Stimulated activated effector memory CD8-positive, alpha-beta T cell treated with anti-CD3 and anti-CD28 coated beads, Interleukin-12 subunit alpha, Interleukin-12 subunit beta, amount 100 ng/mL, for 72 hours (primary cell): ENCODE measurements at regions not wholly inside any gene's neighbourhood (a gene's known extent, or its start where the extent isn't known, plus 50 kb on each side); places are given as distances from the start of the nearest gene placed in this dataset.
"Not testable (repeated sequence)": the region's sequence is repeated elsewhere in the genome, so short reads cannot be mapped to it uniquely, and the experiment has no call there.

Experiments used
- ATAC-seq: fragments of 150-1000 bp; cut with Tn5 transposase; 2 replicates; pipeline ENCODE4 v1.10.0; 2021
- DNase-seq, 2 donors: peaks; one replicate each; pipeline ENCODE4 v3.0.0; 2021 to 2022; ENCODE audit warnings: low spot score in 2 of 2
- H3K27ac Mint-ChIP-seq: one replicate; pipeline ENCODE4 v1.8.0; 2022; ENCODE audit warnings: mild to moderate bottlenecking, mixed read lengths
- H3K36me3 Mint-ChIP-seq: one replicate; pipeline ENCODE4 v1.8.0; 2022; ENCODE audit warnings: mild to moderate bottlenecking, mixed read lengths
- H3K4me1 Mint-ChIP-seq: one replicate; pipeline ENCODE4 v1.8.0; 2022; ENCODE audit warnings: mixed read lengths
- H3K4me3 Mint-ChIP-seq: one replicate; pipeline ENCODE4 v1.8.0; 2022; ENCODE audit warnings: mild to moderate bottlenecking, mixed read lengths
- H3K9me3 Mint-ChIP-seq: one replicate; pipeline ENCODE4 v1.8.0; 2022; ENCODE audit warnings: mixed read lengths

DNA sequence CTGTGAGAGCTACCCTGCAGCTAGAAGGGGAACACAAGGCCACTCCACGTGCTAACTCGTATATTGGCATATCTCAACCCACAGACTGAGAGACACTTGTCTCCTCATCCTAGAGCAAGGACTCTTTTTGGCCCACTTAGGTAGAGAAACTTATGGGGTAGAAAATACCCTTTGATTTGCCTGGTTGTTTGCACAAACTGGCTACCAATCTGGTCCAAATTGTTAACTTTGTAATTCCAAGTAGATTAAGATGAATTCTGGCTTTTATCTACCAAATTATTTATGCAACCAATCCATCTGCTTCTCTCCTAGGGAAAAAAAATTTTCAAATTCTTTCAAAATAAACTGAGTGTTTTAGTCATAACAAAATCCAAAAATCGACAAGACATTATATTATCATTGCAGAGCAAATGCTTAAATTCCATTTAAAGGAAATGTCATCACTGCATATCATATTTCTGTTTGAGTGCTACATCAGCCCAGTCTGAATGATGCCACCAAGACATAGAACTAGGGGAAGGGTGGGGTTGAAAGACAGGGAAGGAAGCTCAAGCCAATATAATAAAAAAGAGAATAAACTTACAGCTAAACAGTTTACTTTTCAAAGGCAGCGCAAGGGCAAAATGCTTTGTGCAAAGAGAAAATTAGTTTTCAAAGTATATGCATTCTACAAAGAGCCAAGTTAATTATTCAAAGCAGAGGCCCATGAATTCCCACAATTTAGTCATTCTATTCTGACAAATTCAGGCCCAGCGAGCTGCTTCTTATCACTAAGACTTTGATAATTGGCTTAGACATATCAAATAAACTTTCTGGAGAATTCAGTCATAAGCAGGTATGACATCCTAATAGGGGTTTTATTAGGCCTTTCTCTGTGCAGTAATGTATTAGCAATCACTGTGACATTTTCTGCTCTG, 198.0 kb downstream of the CAAP1 start:
- H3K4me3 Mint-ChIP-seq: no peak overlapping the region
- DNase-seq (no peak), ATAC-seq (no peak)
- no peaks in the 10 kb centered on the region for H3K4me1 Mint-ChIP-seq
- H3K27ac Mint-ChIP-seq: no peak overlapping the region
- H3K9me3 Mint-ChIP-seq: peaks cover 5% of the 10 kb centered on the region
- no peaks in the 10 kb centered on the region for H3K36me3 Mint-ChIP-seq

DNA sequence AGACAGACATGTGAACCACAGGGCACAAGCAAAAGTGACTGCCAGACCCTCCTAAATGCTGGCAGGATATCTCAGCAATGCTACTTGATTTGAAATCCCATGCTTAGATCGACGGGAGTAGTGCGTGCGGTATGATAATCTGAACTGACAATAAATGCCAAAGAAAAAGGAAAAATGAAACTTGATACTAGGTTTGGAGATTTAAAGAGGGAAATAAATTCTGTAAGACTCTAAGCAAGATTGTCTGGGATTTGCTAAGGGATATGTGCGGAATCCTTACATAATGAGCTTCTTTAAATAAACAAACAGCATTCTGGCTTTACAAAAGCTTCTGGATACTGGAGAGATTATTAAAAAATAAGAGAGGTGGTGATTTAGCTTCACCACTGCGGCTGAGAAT, 203.6 kb downstream of the CAAP1 start:
- DNase-seq (no peak), ATAC-seq (no peak)
- no peak overlapping the region for H3K27ac Mint-ChIP-seq
- peaks cover 2% of the 10 kb centered on the region for H3K9me3 Mint-ChIP-seq
- no peaks in the 10 kb centered on the region for H3K4me1 Mint-ChIP-seq
- H3K4me3 Mint-ChIP-seq: no peak overlapping the region
- H3K36me3 Mint-ChIP-seq: no peaks in the 10 kb centered on the region

DNA sequence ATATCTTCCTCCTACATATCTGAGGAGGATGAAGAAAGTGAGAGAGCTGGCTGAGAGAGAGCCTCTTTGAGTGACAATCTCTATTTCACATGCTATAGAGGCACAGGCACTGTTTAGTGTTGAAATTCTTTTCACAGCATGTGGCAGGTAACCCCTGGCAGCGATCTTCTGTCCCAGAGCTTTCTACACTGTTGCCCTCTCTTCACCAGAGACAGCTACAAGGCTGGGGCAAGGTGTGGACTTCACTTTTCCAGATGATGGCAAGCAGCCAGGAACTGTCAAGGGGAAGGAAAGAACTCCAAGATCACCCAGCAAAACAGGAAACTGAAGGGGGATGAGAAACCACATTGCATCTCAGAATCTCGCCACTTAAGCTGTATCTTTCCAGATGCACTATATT, 205.2 kb downstream of the CAAP1 start:
- no peak for DNase-seq
- Mint-ChIP-seq H3K9me3 (peaks cover 2% of the 10 kb centered on the region), H3K4me3 (no peak overlapping the region), H3K4me1 (no peaks in the 10 kb centered on the region), H3K36me3 (no peaks in the 10 kb centered on the region), H3K27ac (no peak overlapping the region)
- ATAC-seq: no peak

DNA sequence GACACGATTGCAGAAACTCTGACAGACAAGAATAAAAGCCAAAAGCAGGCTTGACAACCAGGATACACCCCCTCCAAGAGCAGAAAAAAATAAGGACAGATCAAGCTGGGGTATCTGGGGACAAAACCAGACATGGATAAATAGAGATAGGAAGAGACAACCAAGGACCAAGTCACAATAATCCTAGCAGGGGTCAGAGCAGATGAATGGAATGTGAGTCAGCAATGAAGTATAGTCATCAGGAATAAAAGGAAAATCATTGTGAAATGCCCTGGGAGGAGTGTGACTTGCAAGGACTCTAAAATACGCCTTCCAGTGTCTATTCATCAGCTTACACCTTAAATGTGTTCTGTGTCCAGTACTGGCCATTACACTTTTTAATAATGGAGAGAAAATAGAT, 206.8 kb downstream of the CAAP1 start:
- H3K4me1 Mint-ChIP-seq: no peaks in the 10 kb centered on the region
- no peak for DNase-seq
- no peak for ATAC-seq
- H3K36me3 Mint-ChIP-seq: no peaks in the 10 kb centered on the region
- H3K4me3 Mint-ChIP-seq: no peak overlapping the region
- no peak overlapping the region for H3K27ac Mint-ChIP-seq
- no peaks in the 10 kb centered on the region for H3K9me3 Mint-ChIP-seq

DNA sequence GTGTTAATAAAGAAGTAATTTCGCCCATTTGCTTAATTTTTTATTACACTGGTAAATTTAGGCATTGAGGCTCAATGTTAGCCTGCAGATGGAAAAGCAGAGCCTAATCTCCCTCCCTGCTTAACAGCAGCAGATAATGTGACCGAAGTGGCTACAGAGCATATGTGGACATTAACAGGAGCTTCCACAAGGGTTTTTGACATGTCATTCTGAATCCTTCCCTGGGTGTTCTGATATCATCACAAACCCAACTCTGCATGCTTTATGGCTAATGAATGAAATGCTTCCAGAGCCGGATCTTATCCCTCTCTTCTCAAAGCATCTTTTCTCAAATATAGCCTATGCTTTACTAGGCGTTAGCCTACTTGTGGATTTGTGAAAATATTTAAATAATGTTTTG, 208.6 kb downstream of the CAAP1 start:
- no peaks in the 10 kb centered on the region for H3K36me3 Mint-ChIP-seq
- no peaks in the 10 kb centered on the region for H3K4me1 Mint-ChIP-seq
- H3K9me3 Mint-ChIP-seq: no peaks in the 10 kb centered on the region
- DNase-seq (no peak), ATAC-seq (no peak)
- H3K27ac Mint-ChIP-seq: no peak overlapping the region
- no peak overlapping the region for H3K4me3 Mint-ChIP-seq

DNA sequence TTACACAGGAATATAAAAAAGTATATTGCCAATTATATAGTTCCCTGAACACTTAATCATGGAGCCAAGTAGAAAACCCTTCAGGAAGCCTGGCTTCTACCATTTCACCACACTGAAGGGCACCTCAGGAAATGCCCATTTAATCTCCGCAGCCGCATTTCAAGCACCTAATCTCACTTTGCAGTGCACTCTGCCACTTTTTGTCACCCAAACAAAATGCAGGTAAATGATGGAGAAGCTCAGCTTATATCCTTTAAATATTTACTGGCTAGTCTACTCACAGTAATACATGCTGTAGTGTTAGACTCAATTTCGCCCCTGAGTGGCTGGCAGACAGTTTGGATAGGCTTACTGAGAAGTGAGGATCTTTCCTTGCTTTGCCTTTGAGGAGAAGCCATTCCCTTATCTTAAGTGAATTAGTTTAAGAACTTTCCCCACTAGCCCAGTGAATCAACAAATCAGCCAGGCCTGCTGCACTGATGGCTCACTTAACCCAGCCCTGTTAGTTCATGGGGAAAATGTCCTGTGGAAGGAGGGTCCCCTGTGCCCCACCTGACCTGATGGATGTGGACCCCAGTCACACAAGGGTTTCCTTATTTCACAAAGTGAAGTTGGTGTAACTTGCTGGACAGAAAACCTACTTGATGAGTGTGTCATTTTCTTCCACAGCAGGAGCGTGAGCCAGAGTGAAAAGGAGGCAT, 209.7 kb downstream of the CAAP1 start:
- no peaks in the 10 kb centered on the region for H3K9me3 Mint-ChIP-seq
- H3K27ac Mint-ChIP-seq: no peak overlapping the region
- H3K4me1 Mint-ChIP-seq: no peaks in the 10 kb centered on the region
- no peak for DNase-seq
- ATAC-seq: no peak
- H3K36me3 Mint-ChIP-seq: no peaks in the 10 kb centered on the region
- H3K4me3 Mint-ChIP-seq: no peak overlapping the region

DNA sequence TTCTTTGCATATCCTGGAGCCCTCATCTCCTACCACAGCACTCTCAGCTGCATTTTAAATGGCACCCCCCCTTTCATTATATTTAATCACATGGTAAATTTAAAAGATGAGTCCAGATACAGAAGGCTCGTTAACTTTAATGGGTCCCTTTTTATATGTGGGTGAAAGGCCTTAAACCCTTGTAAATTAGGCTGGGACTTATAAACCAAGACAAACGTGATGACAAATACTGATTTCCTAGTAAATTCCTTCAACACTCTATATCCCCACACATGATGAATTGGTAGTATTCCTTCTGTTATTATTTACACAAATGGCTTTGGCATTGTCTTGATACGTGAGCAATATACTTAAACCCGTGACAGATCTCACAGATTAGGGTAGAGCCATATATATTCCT, 210.6 kb downstream of the CAAP1 start:
- Mint-ChIP-seq H3K4me1 (no peaks in the 10 kb centered on the region), H3K9me3 (peaks cover 2% of the 10 kb centered on the region), H3K27ac (no peak overlapping the region), H3K36me3 (no peaks in the 10 kb centered on the region), H3K4me3 (no peak overlapping the region)
- no peak for DNase-seq
- no peak for ATAC-seq

DNA sequence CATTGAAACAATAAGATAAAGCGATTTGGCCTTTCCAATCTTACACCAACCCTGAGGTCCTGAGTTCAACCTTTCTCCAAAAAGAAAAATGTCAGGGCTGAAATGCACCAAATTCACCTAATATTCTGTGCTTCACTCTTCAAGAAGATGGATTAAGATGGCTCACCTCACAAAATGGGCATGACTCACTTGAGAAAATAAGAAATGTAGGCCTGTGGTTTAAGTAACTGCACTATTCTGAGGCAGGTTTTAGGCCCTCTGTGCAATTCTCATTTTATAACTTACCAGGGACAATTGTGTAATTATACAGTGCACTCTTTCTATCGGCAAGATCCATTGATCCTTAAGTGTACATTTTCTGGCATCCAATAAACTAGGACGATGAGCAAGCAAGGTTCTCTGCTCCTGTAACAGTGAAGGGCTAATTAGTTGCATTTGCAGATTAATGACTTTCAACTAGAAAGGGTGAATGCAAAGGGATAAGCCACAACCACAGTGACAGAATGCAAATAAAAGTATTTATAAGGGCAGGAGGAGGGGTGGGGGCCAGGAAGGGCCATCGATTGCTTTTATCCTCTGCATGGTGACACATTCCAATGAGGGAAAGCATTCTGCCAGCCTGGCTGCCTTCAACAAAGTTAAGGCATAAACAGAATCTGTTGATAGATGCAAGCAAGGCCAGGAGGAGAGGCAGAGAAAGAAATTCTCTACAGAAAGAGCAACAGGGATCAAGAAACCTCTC, 214.5 kb downstream of the CAAP1 start:
- Mint-ChIP-seq H3K9me3 (peaks cover 2% of the 10 kb centered on the region), H3K4me1 (no peaks in the 10 kb centered on the region), H3K36me3 (no peaks in the 10 kb centered on the region), H3K27ac (no peak overlapping the region), H3K4me3 (no peak overlapping the region)
- DNase-seq: no peak
- no peak for ATAC-seq

DNA sequence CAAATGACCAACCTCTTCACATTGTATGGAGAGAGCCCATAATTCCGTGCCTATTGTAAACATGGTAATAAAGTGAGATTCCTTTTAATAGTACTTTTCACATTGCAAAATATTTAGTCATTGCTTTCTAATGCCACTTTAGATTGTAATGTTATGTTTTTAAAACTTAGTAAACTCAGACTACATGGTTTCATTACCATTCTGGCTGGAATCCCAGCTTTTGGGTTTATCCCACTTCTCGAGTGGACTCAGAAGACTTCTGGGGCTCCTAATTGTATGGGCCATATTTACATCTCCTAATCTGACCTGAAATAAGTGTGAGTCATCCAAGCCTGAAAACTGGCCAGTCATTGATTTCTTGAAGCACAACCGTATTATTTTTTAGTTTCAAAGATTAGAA, 217.6 kb downstream of the CAAP1 start:
- H3K9me3 Mint-ChIP-seq: peaks cover 2% of the 10 kb centered on the region
- ATAC-seq: no peak
- H3K4me1 Mint-ChIP-seq: no peaks in the 10 kb centered on the region
- no peak overlapping the region for H3K27ac Mint-ChIP-seq
- no peak overlapping the region for H3K4me3 Mint-ChIP-seq
- no peak for DNase-seq
- H3K36me3 Mint-ChIP-seq: no peaks in the 10 kb centered on the region

DNA sequence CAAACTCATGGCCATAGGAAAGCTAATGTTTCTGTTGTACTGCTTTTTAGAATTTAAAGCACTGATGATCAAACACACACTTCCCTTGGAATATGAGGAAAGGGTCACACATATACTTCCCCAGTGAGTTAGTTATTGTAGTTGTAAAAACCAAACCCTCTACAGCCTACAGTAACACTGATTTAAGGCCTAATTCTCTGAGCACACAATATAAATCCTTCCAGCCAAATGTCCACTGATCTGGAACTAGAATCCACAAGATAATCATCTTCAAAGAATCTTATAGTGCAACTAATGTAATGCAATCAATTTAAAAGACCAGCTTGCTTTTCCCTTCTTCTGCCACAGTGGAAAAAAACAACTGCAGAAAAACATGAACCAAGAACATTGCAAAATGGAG, 219.3 kb downstream of the CAAP1 start:
- H3K27ac Mint-ChIP-seq: no peak overlapping the region
- peaks cover 2% of the 10 kb centered on the region for H3K9me3 Mint-ChIP-seq
- no peaks in the 10 kb centered on the region for H3K36me3 Mint-ChIP-seq
- no peaks in the 10 kb centered on the region for H3K4me1 Mint-ChIP-seq
- DNase-seq (no peak), ATAC-seq (no peak)
- no peak overlapping the region for H3K4me3 Mint-ChIP-seq

DNA sequence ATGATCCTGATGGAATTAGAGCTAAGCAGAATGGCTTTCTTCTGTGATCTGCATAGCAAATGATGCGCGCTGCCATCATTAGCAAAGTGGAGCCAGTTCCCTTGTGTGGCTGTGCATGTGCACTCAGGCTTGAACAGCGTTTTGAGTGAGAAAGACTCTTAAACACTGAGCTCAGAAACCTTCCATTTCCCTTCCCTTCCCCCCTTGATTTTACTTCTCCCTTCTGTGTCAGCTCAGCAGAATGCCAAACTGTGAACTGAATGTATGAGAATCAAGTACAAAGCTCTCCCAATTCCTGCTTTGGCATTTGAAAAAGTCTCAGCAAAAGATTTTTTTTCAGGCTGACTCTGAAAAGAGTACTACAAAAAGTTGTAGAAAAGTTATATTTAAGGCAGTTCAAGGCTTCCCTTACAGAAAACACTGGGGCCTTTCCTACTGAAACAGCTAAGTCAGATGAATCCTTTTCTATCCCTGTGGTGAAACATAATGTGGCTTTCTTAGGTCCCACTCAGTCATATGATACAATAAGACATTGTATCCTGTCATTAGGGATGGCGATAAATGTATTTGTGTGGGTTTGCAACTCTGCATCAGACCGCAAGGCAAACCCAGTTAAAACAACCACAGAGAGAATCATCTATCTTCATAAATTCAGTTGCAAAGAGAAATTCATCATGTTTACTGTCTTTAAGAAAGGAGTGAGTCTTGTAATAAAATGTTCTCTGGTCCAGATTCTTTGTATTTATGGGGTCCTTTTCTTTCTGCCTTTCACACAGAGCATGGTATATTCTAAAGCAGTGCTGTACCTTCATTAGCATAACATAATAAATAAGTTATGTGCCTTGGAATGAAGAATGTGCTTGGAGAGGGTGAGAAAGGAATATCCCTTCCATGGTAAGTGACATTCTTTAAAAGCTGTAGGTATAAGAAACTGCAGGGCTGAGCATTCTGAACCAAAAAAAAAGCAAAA, 222.6 kb downstream of the CAAP1 start:
- Mint-ChIP-seq H3K36me3 (no peaks in the 10 kb centered on the region), H3K27ac (no peak overlapping the region), H3K4me3 (no peak overlapping the region), H3K4me1 (no peaks in the 10 kb centered on the region), H3K9me3 (no peaks in the 10 kb centered on the region)
- ATAC-seq (no peak), DNase-seq (no peak)

DNA sequence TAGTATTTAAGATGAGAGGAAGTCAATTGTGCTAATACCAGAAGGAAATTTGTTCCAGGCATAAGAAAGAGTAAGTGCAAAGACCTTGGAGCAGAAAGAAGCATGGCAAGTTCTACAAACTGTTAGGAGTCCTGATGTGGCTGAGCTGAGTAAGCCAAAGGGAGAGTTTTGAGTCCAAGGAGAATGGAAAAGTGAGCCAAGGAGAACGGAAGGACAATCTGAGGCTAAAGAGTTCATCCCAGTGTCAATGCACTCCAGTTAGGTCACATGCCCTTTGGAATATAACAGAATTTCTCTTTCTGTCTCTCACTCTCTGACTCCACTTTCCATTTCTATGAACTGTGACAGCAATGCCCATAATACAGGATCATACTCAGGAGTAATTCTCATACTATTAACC, 224.7 kb downstream of the CAAP1 start:
- no peaks in the 10 kb centered on the region for H3K9me3 Mint-ChIP-seq
- no peak for DNase-seq
- no peaks in the 10 kb centered on the region for H3K4me1 Mint-ChIP-seq
- no peak overlapping the region for H3K27ac Mint-ChIP-seq
- no peak for ATAC-seq
- H3K36me3 Mint-ChIP-seq: no peaks in the 10 kb centered on the region
- no peak overlapping the region for H3K4me3 Mint-ChIP-seq

DNA sequence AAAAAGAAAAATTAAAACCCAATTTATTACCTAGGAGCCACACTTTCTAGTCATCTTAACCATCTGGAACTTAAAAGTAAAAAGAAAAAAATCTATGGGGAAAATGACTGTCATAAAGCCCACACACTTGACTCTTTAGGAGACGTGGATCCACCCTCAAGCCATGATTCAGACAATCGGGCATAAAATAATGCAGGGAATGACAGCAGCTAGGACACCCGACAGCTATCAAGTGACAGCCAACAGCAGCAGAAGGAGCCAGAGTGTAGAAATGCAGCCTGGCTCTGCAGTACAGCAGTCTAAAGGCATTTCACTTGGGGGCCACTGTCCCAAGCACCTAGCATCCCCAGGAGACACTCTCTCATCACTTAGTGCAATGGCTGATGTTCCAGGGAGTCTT, 226.9 kb downstream of the CAAP1 start:
- no peaks in the 10 kb centered on the region for H3K4me1 Mint-ChIP-seq
- no peak overlapping the region for H3K4me3 Mint-ChIP-seq
- H3K27ac Mint-ChIP-seq: no peak overlapping the region
- H3K9me3 Mint-ChIP-seq: peaks cover 3% of the 10 kb centered on the region
- no peaks in the 10 kb centered on the region for H3K36me3 Mint-ChIP-seq
- DNase-seq: no peak
- ATAC-seq: no peak

DNA sequence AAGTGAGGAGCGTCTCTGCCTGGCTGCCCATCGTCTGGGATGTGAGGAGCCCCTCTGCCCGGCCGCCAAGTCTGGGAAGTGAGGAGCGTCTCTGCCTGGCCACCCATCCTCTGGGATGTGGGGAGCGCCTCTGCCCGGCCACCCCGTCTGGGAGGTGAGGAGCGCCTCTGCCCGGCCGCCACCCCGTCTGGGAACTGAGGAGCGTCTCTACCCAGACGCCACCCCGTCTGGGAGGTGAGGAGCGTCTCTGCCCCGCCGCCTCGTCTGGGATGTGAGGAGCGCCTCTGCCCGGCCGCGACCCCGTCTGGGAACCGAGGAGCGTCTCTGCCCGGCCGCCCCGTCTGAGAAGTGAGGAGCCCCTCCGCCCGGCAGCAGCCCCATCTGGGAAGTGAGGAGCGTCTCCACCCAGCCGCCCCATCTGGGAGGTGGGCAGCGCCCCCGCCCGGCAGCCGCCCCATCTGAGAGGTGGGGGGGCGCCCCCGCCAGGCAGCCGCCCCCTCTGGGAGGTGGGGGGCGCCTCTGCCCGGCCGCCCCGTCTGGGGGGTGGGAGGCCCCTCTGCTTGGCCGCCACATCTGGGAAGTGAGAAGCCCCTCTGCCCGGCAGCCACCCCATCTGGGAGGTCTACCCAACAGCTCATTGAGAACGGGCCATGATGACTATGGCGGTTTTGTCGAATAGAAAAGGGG, 228.4 kb downstream of the CAAP1 start:
- H3K36me3 Mint-ChIP-seq, H3K4me1 Mint-ChIP-seq, ATAC-seq, H3K4me3 Mint-ChIP-seq, DNase-seq, H3K27ac Mint-ChIP-seq, H3K9me3 Mint-ChIP-seq: not testable (repeated sequence)
